Ishikawa (cell line): ENCODE measurements at regions not wholly inside any gene's neighbourhood (a gene's known extent, or its start where the extent isn't known, plus 50 kb on each side); places are given as distances from the start of the nearest gene placed in this dataset.

Experiments
- CREB1 ChIP-seq: IDR thresholded peaks from 2 replicates; pipeline ENCODE4 v1.6.1; 2012; ENCODE audit warnings: low read depth
- EGR1 ChIP-seq: IDR thresholded peaks from 2 replicates; pipeline ENCODE4 v1.6.1; 2012
- EP300 ChIP-seq: IDR thresholded peaks from 2 replicates; pipeline ENCODE4 v1.6.1; 2012; ENCODE audit warnings: borderline replicate concordance
- FOXM1 ChIP-seq: IDR thresholded peaks from 2 replicates; pipeline ENCODE4 v1.6.1; 2012; ENCODE audit warnings: low read depth, borderline replicate concordance
- NFIC ChIP-seq: IDR thresholded peaks from 2 replicates; pipeline ENCODE4 v1.6.1; 2012
- RAD21 ChIP-seq: IDR thresholded peaks from 2 replicates; pipeline ENCODE4 v1.6.1; 2012; ENCODE audit warnings: low read depth
- REST ChIP-seq: IDR thresholded peaks from 2 replicates; pipeline ENCODE4 v1.6.1; 2012; ENCODE audit warnings: low read depth, mild to moderate bottlenecking
- TAF1 ChIP-seq: IDR thresholded peaks from 2 replicates; pipeline ENCODE4 v1.6.1; 2012; ENCODE audit warnings: low read depth, mild to moderate bottlenecking

- TF ChIP-seq EGR1 (no peak), EP300 (no peak), REST (no peak), TAF1 (no peak), NFIC (no peak), FOXM1 (no peak), CREB1 (no peak), RAD21 (no peak)
Measured at GRCh38 chr5:114310666-114311065, 51.2 kb upstream of the KCNN2 start.
